ENCODE measurements at regions not wholly inside any gene's neighbourhood (a gene's known extent, or its start where the extent isn't known, plus 50 kb on each side); places are given as distances from the start of the nearest gene placed in this dataset.

- H3K36me3 ChIP-seq (ENCODE audit: insufficient read depth, low read length): no peaks in the 10 kb centered on the region
- H3K9me2 ChIP-seq (ENCODE audit: insufficient read depth, low read length): no peaks in the 10 kb centered on the region
- no peaks in the 10 kb centered on the region for H3K79me2 ChIP-seq (replicated peaks; ENCODE audit: insufficient read depth, low read length)
- H3K9ac ChIP-seq (ENCODE audit: low read length): no peak overlapping the region
- H4K20me1 ChIP-seq (ENCODE audit: insufficient read depth): no peaks in the 10 kb centered on the region
- H3K4me2 ChIP-seq (ENCODE audit: low read length): no peak overlapping the region
- no peaks in the 10 kb centered on the region for H3K27me3 ChIP-seq (ENCODE audit: insufficient read depth, low read depth, low read length)
- TF ChIP-seq RAD21 (conservative IDR thresholded peaks at IDR 0.05) (no peak), REST (IDR thresholded peaks at IDR 0.05; ENCODE audit: borderline replicate concordance) (no peak), POLR2AphosphoS5 (IDR thresholded peaks at IDR 0.05) (no peak), EP300 (conservative IDR thresholded peaks at IDR 0.05; ENCODE audit: poor library complexity, severe bottlenecking) (no peak), CTCF (IDR thresholded peaks at IDR 0.05; ENCODE audit: poor library complexity, severe bottlenecking) (no peak), SMC3 (conservative IDR thresholded peaks at IDR 0.05; ENCODE audit: poor library complexity) (no peak), MXI1 (conservative IDR thresholded peaks at IDR 0.05; ENCODE audit: poor library complexity, severe bottlenecking) (no peak), TAF1 (IDR thresholded peaks at IDR 0.05; ENCODE audit: low read depth) (no peak), EZH2 (IDR thresholded peaks at IDR 0.05; ENCODE audit: borderline replicate concordance, insufficient read depth, low read length, poor library complexity, severe bottlenecking) (no peak)
- H3F3A ChIP-seq (ENCODE audit: insufficient read depth, low read length, poor library complexity, severe bottlenecking): no peaks in the 10 kb centered on the region
- no peak overlapping the region for H3K4me3 ChIP-seq (ENCODE audit: low read length)
- H2AFZ ChIP-seq (ENCODE audit: low read depth, low read length): no peak overlapping the region
- no peaks in the 10 kb centered on the region for H3K9me3 ChIP-seq (ENCODE audit: low read length)
- H3K27ac ChIP-seq (ENCODE audit: low read length): no peak overlapping the region
These were observed 71.0 kb upstream of the ANKRD34C start for GRCh38 chr15:79211481-79211880.

- H3K27me3 ChIP-seq (ENCODE audit: insufficient read depth, low read depth, low read length): no peaks in the 10 kb centered on the region
- no peak overlapping the region for H3K9ac ChIP-seq (ENCODE audit: low read length)
- no peak overlapping the region for H2AFZ ChIP-seq (ENCODE audit: low read depth, low read length)
- H3K9me2 ChIP-seq (ENCODE audit: insufficient read depth, low read length): no peaks in the 10 kb centered on the region
- no peaks in the 10 kb centered on the region for H3K79me2 ChIP-seq (replicated peaks; ENCODE audit: insufficient read depth, low read length)
- H3K27ac ChIP-seq (ENCODE audit: low read length): no peak overlapping the region
- H3K9me3 ChIP-seq (ENCODE audit: low read length): no peaks in the 10 kb centered on the region
- TF ChIP-seq EP300 (conservative IDR thresholded peaks at IDR 0.05; ENCODE audit: poor library complexity, severe bottlenecking) (no peak), EZH2 (IDR thresholded peaks at IDR 0.05; ENCODE audit: borderline replicate concordance, insufficient read depth, low read length, poor library complexity, severe bottlenecking) (no peak), MXI1 (conservative IDR thresholded peaks at IDR 0.05; ENCODE audit: poor library complexity, severe bottlenecking) (no peak), RAD21 (conservative IDR thresholded peaks at IDR 0.05) (no peak), CTCF (IDR thresholded peaks at IDR 0.05; ENCODE audit: poor library complexity, severe bottlenecking) (no peak), REST (IDR thresholded peaks at IDR 0.05; ENCODE audit: borderline replicate concordance) (no peak), TAF1 (IDR thresholded peaks at IDR 0.05; ENCODE audit: low read depth) (no peak), POLR2AphosphoS5 (IDR thresholded peaks at IDR 0.05) (no peak), SMC3 (conservative IDR thresholded peaks at IDR 0.05; ENCODE audit: poor library complexity) (no peak)
- H3K36me3 ChIP-seq (ENCODE audit: insufficient read depth, low read length): no peaks in the 10 kb centered on the region
- no peaks in the 10 kb centered on the region for H4K20me1 ChIP-seq (ENCODE audit: insufficient read depth)
- H3F3A ChIP-seq (ENCODE audit: insufficient read depth, low read length, poor library complexity, severe bottlenecking): no peaks in the 10 kb centered on the region
- H3K4me2 ChIP-seq (ENCODE audit: low read length): no peak overlapping the region
- no peak overlapping the region for H3K4me3 ChIP-seq (ENCODE audit: low read length)
These were observed 72.8 kb upstream of the ANKRD34C start for GRCh38 chr15:79209690-79210089.

Data from neural cell (in vitro differentiated cells).